Osteoblast (primary cell): ENCODE measurements at regions not wholly inside any gene's neighbourhood (a gene's known extent, or its start where the extent isn't known, plus 50 kb on each side); places are given as distances from the start of the nearest gene placed in this dataset.
"Not testable (repeated sequence)": the region's sequence is repeated elsewhere in the genome, so short reads cannot be mapped to it uniquely, and the experiment has no call there.

Experiments
- DNase-seq: peaks from one replicate; pipeline ENCODE4 v3.0.0; 2011; ENCODE audit warnings: low spot score, mixed read lengths; ENCODE audit not compliant: insufficient read length; ENCODE audit errors: missing footprints
- H2AFZ ChIP-seq: 2 replicates; pipeline ENCODE4 v1.6.0; 2011; ENCODE audit warnings: mild to moderate bottlenecking, low read length
- H3K27ac ChIP-seq: 2 replicates; pipeline ENCODE4 v1.5.1; 2011; ENCODE audit warnings: mild to moderate bottlenecking, low read depth, low read length, moderate library complexity
- H3K27me3 ChIP-seq: 2 replicates; pipeline ENCODE4 v1.6.0; 2012; ENCODE audit warnings: mild to moderate bottlenecking, control low read depth, inconsistent platforms, low read length, moderate library complexity; ENCODE audit not compliant: insufficient read depth
- H3K36me3 ChIP-seq: 2 replicates; pipeline ENCODE4 v1.5.1; 2011; ENCODE audit warnings: mild to moderate bottlenecking, low read length, control low read depth, moderate library complexity; ENCODE audit not compliant: insufficient read depth
- H3K4me1 ChIP-seq: 2 replicates; pipeline ENCODE4 v1.5.1; 2011; ENCODE audit warnings: mild to moderate bottlenecking, low read length, control low read depth, moderate library complexity; ENCODE audit not compliant: insufficient read depth
- H3K4me2 ChIP-seq: 2 replicates; pipeline ENCODE4 v1.6.0; 2011; ENCODE audit warnings: mild to moderate bottlenecking, low read length; ENCODE audit not compliant: insufficient read depth
- H3K4me3 ChIP-seq: fragments of 200-600 bp; sonication (generic); 3 replicates; pipeline ENCODE4 v1.5.1; 2012; ENCODE audit warnings: mild to moderate bottlenecking, low read length, inconsistent platforms; ENCODE audit not compliant: insufficient read depth
- H3K79me2 ChIP-seq: 2 replicates; pipeline ENCODE4 v1.6.0; 2012; ENCODE audit warnings: mild to moderate bottlenecking, low read length, control low read depth, inconsistent platforms; ENCODE audit not compliant: insufficient read depth
- H3K9me3 ChIP-seq: 2 replicates; pipeline ENCODE4 v1.5.1; 2011; ENCODE audit warnings: low read depth, low read length, control low read depth
- H4K20me1 ChIP-seq: 2 replicates; pipeline ENCODE4 v1.6.0; 2012; ENCODE audit warnings: mild to moderate bottlenecking, low read length, control low read depth; ENCODE audit not compliant: insufficient read depth
- CTCF ChIP-seq: IDR thresholded peaks from 2 replicates; pipeline ENCODE4 v1.5.1; 2011; ENCODE audit warnings: mild to moderate bottlenecking, low read depth, low read length, moderate library complexity; ENCODE audit errors: extremely low read depth

GRCh38 chr6:22173311-22173710 is 123.5 kb downstream of the PRL start:
- no peak overlapping the region for H2AFZ ChIP-seq
- H3K27me3 ChIP-seq = no peaks in the 10 kb centered on the region
- H3K9me3 ChIP-seq = peaks cover 7% of the 10 kb centered on the region
- TF ChIP-seq CTCF = no peak
- no peaks in the 10 kb centered on the region for H4K20me1 ChIP-seq
- no peaks in the 10 kb centered on the region for H3K36me3 ChIP-seq
- H3K4me2 ChIP-seq = no peak overlapping the region
- no peak overlapping the region for H3K4me3 ChIP-seq
- DNase-seq = no peak
- no peak overlapping the region for H3K27ac ChIP-seq
- no peaks in the 10 kb centered on the region for H3K4me1 ChIP-seq
- H3K79me2 ChIP-seq = no peaks in the 10 kb centered on the region

GRCh38 chr6:22180250-22180649 is 116.6 kb downstream of the PRL start:
- H3K79me2 ChIP-seq, H3K4me3 ChIP-seq, H3K9me3 ChIP-seq, H3K27ac ChIP-seq, H3K4me1 ChIP-seq, H3K4me2 ChIP-seq, H3K36me3 ChIP-seq, H3K27me3 ChIP-seq, H4K20me1 ChIP-seq, H2AFZ ChIP-seq, DNase-seq: not testable (repeated sequence)

DNA sequence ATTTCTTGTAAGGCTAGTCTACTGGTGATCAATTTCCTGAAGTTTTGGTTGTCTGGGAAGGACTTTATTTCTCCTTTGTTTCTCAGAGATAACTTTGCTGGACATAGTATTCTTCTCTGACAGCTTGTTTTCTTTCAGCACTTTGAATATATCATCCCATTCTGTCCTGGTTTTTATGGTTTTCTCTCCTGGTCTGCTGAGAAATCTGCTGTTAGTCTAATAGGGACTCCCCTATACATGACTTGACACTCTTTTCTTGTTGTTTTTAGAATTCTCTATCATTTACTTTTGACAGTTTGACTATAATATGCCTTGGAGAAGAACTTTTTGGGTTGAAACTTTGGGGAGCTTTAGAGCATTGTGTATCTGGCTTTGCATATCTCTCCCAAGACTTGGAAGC is 112.5 kb downstream of the PRL start:
- no peaks in the 10 kb centered on the region for H3K27me3 ChIP-seq
- no peak for DNase-seq
- H3K4me3 ChIP-seq = no peak overlapping the region
- no peaks in the 10 kb centered on the region for H4K20me1 ChIP-seq
- H3K4me1 ChIP-seq = no peaks in the 10 kb centered on the region
- no peak overlapping the region for H3K4me2 ChIP-seq
- peaks cover 2% of the 10 kb centered on the region for H3K9me3 ChIP-seq
- H2AFZ ChIP-seq = no peak overlapping the region
- H3K27ac ChIP-seq = no peak overlapping the region
- no peak for TF ChIP-seq CTCF
- H3K79me2 ChIP-seq = no peaks in the 10 kb centered on the region
- H3K36me3 ChIP-seq = no peaks in the 10 kb centered on the region

GRCh38 chr6:22189946-22190345 is 106.9 kb downstream of the PRL start:
- Histone ChIP-seq H3K36me3 (no peaks in the 10 kb centered on the region), H3K4me2 (no peak overlapping the region), H4K20me1 (no peaks in the 10 kb centered on the region), H3K4me1 (no peaks in the 10 kb centered on the region), H2AFZ (no peak overlapping the region), H3K79me2 (no peaks in the 10 kb centered on the region), H3K9me3 (no peaks in the 10 kb centered on the region), H3K27me3 (no peaks in the 10 kb centered on the region), H3K27ac (no peak overlapping the region), H3K4me3 (no peak overlapping the region)
- DNase-seq = no peak
- no peak for TF ChIP-seq CTCF
